HL-60 (cell line): ENCODE measurements at regions not wholly inside any gene's neighbourhood (a gene's known extent, or its start where the extent isn't known, plus 50 kb on each side); places are given as distances from the start of the nearest gene placed in this dataset.
A peak's percentile ranks its signal among the peaks of the same experiment; 100 is the strongest.

Source experiments
- DNase-seq, 2 experiments: peaks; one replicate each; pipeline ENCODE4 v3.0.0-alpha.2; 2010 to 2020; ENCODE audit warnings: low read depth in 1 of 2, low spot score in 1 of 2
- H3K27ac ChIP-seq: fragments of 250-450 bp; sonication (Bioruptor Pico); replicated peaks from 2 replicates; pipeline ENCODE4 v1.5.1; 2020; ENCODE audit warnings: mild to moderate bottlenecking, moderate library complexity
- H3K27me3 ChIP-seq: fragments of 250-450 bp; sonication (Bioruptor Pico); 2 replicates; pipeline ENCODE4 v1.5.1; 2021; ENCODE audit warnings: mild to moderate bottlenecking, moderate library complexity; ENCODE audit not compliant: insufficient read depth, poor library complexity, severe bottlenecking
- H3K4me3 ChIP-seq: replicated peaks from 2 replicates; pipeline ENCODE4 v1.5.1; 2011; ENCODE audit warnings: mild to moderate bottlenecking, control low read depth, low read length; ENCODE audit not compliant: insufficient read depth
- GABPA ChIP-seq: IDR thresholded peaks from 2 replicates; pipeline ENCODE4 v1.6.1; 2012; ENCODE audit warnings: low read depth
- POLR2AphosphoS5 ChIP-seq: IDR thresholded peaks from 2 replicates; pipeline ENCODE4 v1.6.1; 2012; ENCODE audit warnings: low read depth
- SPI1 ChIP-seq: IDR thresholded peaks from 2 replicates; pipeline ENCODE4 v1.6.1; 2012; ENCODE audit warnings: low read depth, mild to moderate bottlenecking, borderline replicate concordance
- TF ChIP-seq, protein P1 (sequence below): IDR thresholded peaks from one replicate; pipeline ENCODE4 v1.5.1; 2011; ENCODE audit warnings: low read length, control low read depth, inconsistent platforms; ENCODE audit not compliant: insufficient read depth
- TF ChIP-seq, protein P2 (sequence below): IDR thresholded peaks from 2 replicates; pipeline ENCODE4 v1.6.1; 2012; ENCODE audit warnings: low read depth; ENCODE audit not compliant: insufficient replicate concordance

DNA sequence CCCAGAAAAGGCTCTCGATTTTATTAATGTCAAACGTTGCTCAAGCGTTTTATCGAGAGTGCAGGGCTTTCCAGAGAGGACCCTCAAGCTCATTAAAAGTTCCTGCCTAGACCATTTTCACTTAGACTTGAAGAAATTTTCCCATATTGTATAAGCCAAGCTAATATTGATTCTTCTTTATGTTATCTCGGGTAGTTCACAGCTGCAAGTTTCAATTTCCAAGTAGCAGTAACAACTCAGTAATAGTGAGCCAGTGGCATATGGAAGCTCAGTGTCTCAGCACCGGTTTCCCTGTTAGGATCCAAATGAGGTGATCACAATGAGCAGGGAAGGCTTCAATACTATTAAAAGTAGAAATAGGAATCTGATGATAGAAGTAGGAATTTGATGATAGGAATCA lies 274.5 kb downstream of the TMX3 start:
- TF ChIP-seq GABPA = no peak
- TF ChIP-seq, protein P1, sequence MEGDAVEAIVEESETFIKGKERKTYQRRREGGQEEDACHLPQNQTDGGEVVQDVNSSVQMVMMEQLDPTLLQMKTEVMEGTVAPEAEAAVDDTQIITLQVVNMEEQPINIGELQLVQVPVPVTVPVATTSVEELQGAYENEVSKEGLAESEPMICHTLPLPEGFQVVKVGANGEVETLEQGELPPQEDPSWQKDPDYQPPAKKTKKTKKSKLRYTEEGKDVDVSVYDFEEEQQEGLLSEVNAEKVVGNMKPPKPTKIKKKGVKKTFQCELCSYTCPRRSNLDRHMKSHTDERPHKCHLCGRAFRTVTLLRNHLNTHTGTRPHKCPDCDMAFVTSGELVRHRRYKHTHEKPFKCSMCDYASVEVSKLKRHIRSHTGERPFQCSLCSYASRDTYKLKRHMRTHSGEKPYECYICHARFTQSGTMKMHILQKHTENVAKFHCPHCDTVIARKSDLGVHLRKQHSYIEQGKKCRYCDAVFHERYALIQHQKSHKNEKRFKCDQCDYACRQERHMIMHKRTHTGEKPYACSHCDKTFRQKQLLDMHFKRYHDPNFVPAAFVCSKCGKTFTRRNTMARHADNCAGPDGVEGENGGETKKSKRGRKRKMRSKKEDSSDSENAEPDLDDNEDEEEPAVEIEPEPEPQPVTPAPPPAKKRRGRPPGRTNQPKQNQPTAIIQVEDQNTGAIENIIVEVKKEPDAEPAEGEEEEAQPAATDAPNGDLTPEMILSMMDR = no peak
- TF ChIP-seq, protein P2, sequence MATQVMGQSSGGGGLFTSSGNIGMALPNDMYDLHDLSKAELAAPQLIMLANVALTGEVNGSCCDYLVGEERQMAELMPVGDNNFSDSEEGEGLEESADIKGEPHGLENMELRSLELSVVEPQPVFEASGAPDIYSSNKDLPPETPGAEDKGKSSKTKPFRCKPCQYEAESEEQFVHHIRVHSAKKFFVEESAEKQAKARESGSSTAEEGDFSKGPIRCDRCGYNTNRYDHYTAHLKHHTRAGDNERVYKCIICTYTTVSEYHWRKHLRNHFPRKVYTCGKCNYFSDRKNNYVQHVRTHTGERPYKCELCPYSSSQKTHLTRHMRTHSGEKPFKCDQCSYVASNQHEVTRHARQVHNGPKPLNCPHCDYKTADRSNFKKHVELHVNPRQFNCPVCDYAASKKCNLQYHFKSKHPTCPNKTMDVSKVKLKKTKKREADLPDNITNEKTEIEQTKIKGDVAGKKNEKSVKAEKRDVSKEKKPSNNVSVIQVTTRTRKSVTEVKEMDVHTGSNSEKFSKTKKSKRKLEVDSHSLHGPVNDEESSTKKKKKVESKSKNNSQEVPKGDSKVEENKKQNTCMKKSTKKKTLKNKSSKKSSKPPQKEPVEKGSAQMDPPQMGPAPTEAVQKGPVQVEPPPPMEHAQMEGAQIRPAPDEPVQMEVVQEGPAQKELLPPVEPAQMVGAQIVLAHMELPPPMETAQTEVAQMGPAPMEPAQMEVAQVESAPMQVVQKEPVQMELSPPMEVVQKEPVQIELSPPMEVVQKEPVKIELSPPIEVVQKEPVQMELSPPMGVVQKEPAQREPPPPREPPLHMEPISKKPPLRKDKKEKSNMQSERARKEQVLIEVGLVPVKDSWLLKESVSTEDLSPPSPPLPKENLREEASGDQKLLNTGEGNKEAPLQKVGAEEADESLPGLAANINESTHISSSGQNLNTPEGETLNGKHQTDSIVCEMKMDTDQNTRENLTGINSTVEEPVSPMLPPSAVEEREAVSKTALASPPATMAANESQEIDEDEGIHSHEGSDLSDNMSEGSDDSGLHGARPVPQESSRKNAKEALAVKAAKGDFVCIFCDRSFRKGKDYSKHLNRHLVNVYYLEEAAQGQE = no peak
- no peak for TF ChIP-seq POLR2AphosphoS5
- TF ChIP-seq SPI1 = no peak
- Histone ChIP-seq H3K27me3 (no peaks in the 10 kb centered on the region), H3K27ac (no peak overlapping the region), H3K4me3 (no peak overlapping the region)
- DNase-seq = no peak

GRCh38 chr18:68439642-68440041 lies 275.3 kb downstream of the TMX3 start:
- TF ChIP-seq, protein P2 = no peak
- TF ChIP-seq SPI1 (no peak), GABPA (no peak), POLR2AphosphoS5 (no peak)
- TF ChIP-seq, protein P1 = no peak
- Histone ChIP-seq H3K27ac (no peak overlapping the region), H3K4me3 (no peak overlapping the region), H3K27me3 (no peaks in the 10 kb centered on the region)
- DNase-seq = no peak

DNA sequence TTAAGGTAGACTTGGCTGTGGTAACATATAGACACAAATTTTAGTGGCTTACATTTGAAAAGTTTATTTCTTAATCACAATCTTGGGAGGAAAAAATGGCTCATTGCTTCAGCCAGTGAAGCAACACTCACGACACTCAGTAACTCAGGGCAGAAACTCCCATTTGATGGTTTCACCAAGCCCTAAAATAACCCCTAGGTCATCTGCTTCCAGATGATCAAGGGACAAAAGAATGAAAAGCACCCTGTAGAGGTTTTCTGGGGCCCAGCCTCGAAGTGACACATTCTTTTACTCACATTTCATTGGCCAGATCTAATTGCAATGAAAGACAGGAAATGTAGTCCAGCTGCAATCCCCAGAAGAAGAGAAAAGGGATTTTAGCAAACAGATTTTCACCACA lies 275.9 kb downstream of the TMX3 start:
- H3K27ac ChIP-seq = no peak overlapping the region
- peak in 1 of 2 experiments; percentile 7 for DNase-seq
- no peak overlapping the region for H3K4me3 ChIP-seq
- H3K27me3 ChIP-seq = no peaks in the 10 kb centered on the region
- TF ChIP-seq GABPA (no peak), SPI1 (no peak), POLR2AphosphoS5 (no peak)
- TF ChIP-seq, protein P1 = no peak
- TF ChIP-seq, protein P2 = no peak
